Neural progenitor cell (in vitro differentiated cells): ENCODE measurements at regions not wholly inside any gene's neighbourhood (a gene's known extent, or its start where the extent isn't known, plus 50 kb on each side); places are given as distances from the start of the nearest gene placed in this dataset.
A peak's percentile ranks its signal among the peaks of the same experiment; 100 is the strongest.
"Not testable (repeated sequence)": the region's sequence is repeated elsewhere in the genome, so short reads cannot be mapped to it uniquely, and the experiment has no call there.

ENCODE experiments used
- DNase-seq: peaks from one replicate; pipeline ENCODE4 v3.0.0-alpha.2; 2016; ENCODE audit warnings: low spot score
- H2AFZ ChIP-seq: fragments of 200-600 bp; sonication (generic); replicated peaks from 2 replicates; pipeline ENCODE4 v1.6.1; 2016; ENCODE audit warnings: antibody characterized with exemption
- H3F3A ChIP-seq: fragments of 200-600 bp; sonication (generic); 2 replicates; pipeline ENCODE4 v1.6.1; 2016; ENCODE audit warnings: antibody characterized with exemption, low read depth
- H3K27ac ChIP-seq: fragments of 200-600 bp; sonication (generic); 2 replicates; pipeline ENCODE4 v1.5.1; 2016; ENCODE audit warnings: mild to moderate bottlenecking
- H3K27me3 ChIP-seq: fragments of 200-600 bp; sonication (generic); 2 replicates; pipeline ENCODE4 v1.6.1; 2016; ENCODE audit warnings: mild to moderate bottlenecking, moderate library complexity
- H3K36me3 ChIP-seq: fragments of 200-600 bp; sonication (generic); 2 replicates; pipeline ENCODE4 v1.5.1; 2016
- H3K4me1 ChIP-seq: fragments of 200-600 bp; sonication (generic); 2 replicates; pipeline ENCODE4 v1.6.1; 2016; ENCODE audit warnings: mixed run types
- H3K4me2 ChIP-seq: fragments of 200-600 bp; sonication (generic); 2 replicates; pipeline ENCODE4 v1.6.1; 2016
- H3K4me3 ChIP-seq: fragments of 200-600 bp; sonication (generic); 2 replicates; pipeline ENCODE4 v1.5.1; 2016
- H3K79me2 ChIP-seq: fragments of 200-600 bp; sonication (generic); 2 replicates; pipeline ENCODE4 v1.6.1; 2016; ENCODE audit warnings: low read depth
- H3K9ac ChIP-seq: fragments of 200-600 bp; sonication (generic); 2 replicates; pipeline ENCODE4 v1.6.1; 2016
- H3K9me3 ChIP-seq: fragments of 200-600 bp; sonication (generic); 2 replicates; pipeline ENCODE4 v1.5.1; 2016; ENCODE audit warnings: low read depth
- H4K20me1 ChIP-seq: fragments of 200-600 bp; sonication (generic); 2 replicates; pipeline ENCODE4 v1.6.1; 2016; ENCODE audit warnings: low read depth
- H3K27ac Mint-ChIP-seq: 3 replicates; pipeline ENCODE4 v1.8.0; 2021; ENCODE audit warnings: mixed read lengths
- H3K27me3 Mint-ChIP-seq: 2 replicates; pipeline ENCODE4 v1.8.0; 2022; ENCODE audit warnings: low read depth, mild to moderate bottlenecking, inconsistent platforms, moderate library complexity, mixed read lengths; ENCODE audit not compliant: insufficient read depth
- H3K36me3 Mint-ChIP-seq: 3 replicates; pipeline ENCODE4 v1.8.0; 2021; ENCODE audit warnings: mixed read lengths
- H3K4me1 Mint-ChIP-seq: 3 replicates; pipeline ENCODE4 v1.8.0; 2021; ENCODE audit warnings: mixed read lengths
- H3K4me3 Mint-ChIP-seq: 3 replicates; pipeline ENCODE4 v1.8.0; 2021; ENCODE audit warnings: mild to moderate bottlenecking, moderate library complexity, mixed read lengths
- H3K9me3 Mint-ChIP-seq: 3 replicates; pipeline ENCODE4 v1.8.0; 2020; ENCODE audit warnings: mixed read lengths
- CTCF ChIP-seq: fragments of 200-600 bp; sonication (generic); IDR thresholded peaks from 2 replicates; pipeline ENCODE4 v1.5.1; 2017; ENCODE audit warnings: antibody characterized with exemption, mild to moderate bottlenecking
- EZH2 ChIP-seq: fragments of 200-600 bp; sonication (generic); IDR thresholded peaks from 2 replicates; pipeline ENCODE4 v1.6.1; 2017; ENCODE audit warnings: antibody characterized with exemption, mild to moderate bottlenecking, moderate library complexity
- EZH2phosphoT487 ChIP-seq: fragments of 200-600 bp; sonication (generic); IDR thresholded peaks from 2 replicates; pipeline ENCODE4 v1.6.1; 2017; ENCODE audit warnings: antibody characterized with exemption

GRCh38 chr4:97140545-97140944 is 1002.7 kb downstream of the STPG2 start:
- no peaks in the 10 kb centered on the region for H3K79me2 ChIP-seq
- H4K20me1 ChIP-seq: no peaks in the 10 kb centered on the region
- no peak overlapping the region for H3K4me2 ChIP-seq
- no peak overlapping the region for H3K9ac ChIP-seq
- H3K9me3 Mint-ChIP-seq: peaks cover 26% of the 10 kb centered on the region
- no peak overlapping the region for H3K4me3 ChIP-seq
- no peaks in the 10 kb centered on the region for H3K27me3 ChIP-seq
- H3F3A ChIP-seq: no peaks in the 10 kb centered on the region
- peaks cover 3% of the 10 kb centered on the region for H3K9me3 ChIP-seq
- no peak overlapping the region for H3K27ac ChIP-seq
- no peak overlapping the region for H3K4me3 Mint-ChIP-seq
- TF ChIP-seq CTCF (no peak), EZH2phosphoT487 (no peak), EZH2 (no peak)
- no peaks in the 10 kb centered on the region for H3K36me3 ChIP-seq
- H3K36me3 Mint-ChIP-seq: peaks cover 8% of the 10 kb centered on the region
- no peak overlapping the region for H2AFZ ChIP-seq
- no peak overlapping the region for H3K27ac Mint-ChIP-seq
- H3K4me1 Mint-ChIP-seq: no peaks in the 10 kb centered on the region
- DNase-seq: no peak
- no peaks in the 10 kb centered on the region for H3K4me1 ChIP-seq
- peaks cover 3% of the 10 kb centered on the region for H3K27me3 Mint-ChIP-seq

- H3K27ac Mint-ChIP-seq, H3K36me3 Mint-ChIP-seq, H3K4me2 ChIP-seq, H4K20me1 ChIP-seq, H3K27me3 Mint-ChIP-seq, H3K27me3 ChIP-seq, H3K79me2 ChIP-seq, H3K4me1 Mint-ChIP-seq, H3K9me3 ChIP-seq, H3K4me1 ChIP-seq, H3K4me3 Mint-ChIP-seq, H3F3A ChIP-seq, H3K9ac ChIP-seq, H3K27ac ChIP-seq, H3K36me3 ChIP-seq, H2AFZ ChIP-seq, H3K4me3 ChIP-seq: not testable (repeated sequence)
- H3K9me3 Mint-ChIP-seq: peaks cover 26% of the 10 kb centered on the region
- DNase-seq: peak; percentile 5
Measured at GRCh38 chr4:97141332-97141731, 1001.9 kb downstream of the STPG2 start.

- Mint-ChIP-seq H3K27me3 (peaks cover 3% of the 10 kb centered on the region), H3K4me3 (no peak overlapping the region), H3K36me3 (peaks cover 4% of the 10 kb centered on the region), H3K4me1 (no peaks in the 10 kb centered on the region), H3K9me3 (peaks cover 22% of the 10 kb centered on the region), H3K27ac (no peak overlapping the region)
- H3K4me3 ChIP-seq: no peak overlapping the region
- H3K27me3 ChIP-seq: no peaks in the 10 kb centered on the region
- H2AFZ ChIP-seq: peak overlapping the region; percentile 13
- peaks cover 3% of the 10 kb centered on the region for H3K9me3 ChIP-seq
- no peak overlapping the region for H3K4me2 ChIP-seq
- no peaks in the 10 kb centered on the region for H3F3A ChIP-seq
- H3K36me3 ChIP-seq: no peaks in the 10 kb centered on the region
- TF ChIP-seq EZH2phosphoT487: no peak
- TF ChIP-seq EZH2: no peak
- TF ChIP-seq CTCF: no peak
- no peaks in the 10 kb centered on the region for H3K79me2 ChIP-seq
- H4K20me1 ChIP-seq: no peaks in the 10 kb centered on the region
- no peak overlapping the region for H3K27ac ChIP-seq
- H3K9ac ChIP-seq: no peak overlapping the region
- no peak for DNase-seq
- no peaks in the 10 kb centered on the region for H3K4me1 ChIP-seq
Measured at GRCh38 chr4:97142410-97142809, 1000.9 kb downstream of the STPG2 start.

GRCh38 chr4:97142893-97143292 is 1000.4 kb downstream of the STPG2 start:
- H3K9ac ChIP-seq: no peak overlapping the region
- Mint-ChIP-seq H3K4me1 (no peaks in the 10 kb centered on the region), H3K27me3 (peaks cover 3% of the 10 kb centered on the region), H3K9me3 (peaks cover 20% of the 10 kb centered on the region), H3K4me3 (no peak overlapping the region), H3K36me3 (peaks cover 4% of the 10 kb centered on the region), H3K27ac (no peak overlapping the region)
- H3K36me3 ChIP-seq: no peaks in the 10 kb centered on the region
- no peak overlapping the region for H2AFZ ChIP-seq
- H3K4me1 ChIP-seq: no peaks in the 10 kb centered on the region
- TF ChIP-seq EZH2 (no peak), CTCF (no peak), EZH2phosphoT487 (no peak)
- no peak overlapping the region for H3K27ac ChIP-seq
- no peaks in the 10 kb centered on the region for H3K27me3 ChIP-seq
- no peaks in the 10 kb centered on the region for H3F3A ChIP-seq
- H3K4me2 ChIP-seq: no peak overlapping the region
- H3K9me3 ChIP-seq: peaks cover 3% of the 10 kb centered on the region
- H3K79me2 ChIP-seq: no peaks in the 10 kb centered on the region
- no peak overlapping the region for H3K4me3 ChIP-seq
- no peaks in the 10 kb centered on the region for H4K20me1 ChIP-seq
- DNase-seq: no peak
